ENCODE measurements at regions not wholly inside any gene's neighbourhood (a gene's known extent, or its start where the extent isn't known, plus 50 kb on each side); places are given as distances from the start of the nearest gene placed in this dataset.

DNA sequence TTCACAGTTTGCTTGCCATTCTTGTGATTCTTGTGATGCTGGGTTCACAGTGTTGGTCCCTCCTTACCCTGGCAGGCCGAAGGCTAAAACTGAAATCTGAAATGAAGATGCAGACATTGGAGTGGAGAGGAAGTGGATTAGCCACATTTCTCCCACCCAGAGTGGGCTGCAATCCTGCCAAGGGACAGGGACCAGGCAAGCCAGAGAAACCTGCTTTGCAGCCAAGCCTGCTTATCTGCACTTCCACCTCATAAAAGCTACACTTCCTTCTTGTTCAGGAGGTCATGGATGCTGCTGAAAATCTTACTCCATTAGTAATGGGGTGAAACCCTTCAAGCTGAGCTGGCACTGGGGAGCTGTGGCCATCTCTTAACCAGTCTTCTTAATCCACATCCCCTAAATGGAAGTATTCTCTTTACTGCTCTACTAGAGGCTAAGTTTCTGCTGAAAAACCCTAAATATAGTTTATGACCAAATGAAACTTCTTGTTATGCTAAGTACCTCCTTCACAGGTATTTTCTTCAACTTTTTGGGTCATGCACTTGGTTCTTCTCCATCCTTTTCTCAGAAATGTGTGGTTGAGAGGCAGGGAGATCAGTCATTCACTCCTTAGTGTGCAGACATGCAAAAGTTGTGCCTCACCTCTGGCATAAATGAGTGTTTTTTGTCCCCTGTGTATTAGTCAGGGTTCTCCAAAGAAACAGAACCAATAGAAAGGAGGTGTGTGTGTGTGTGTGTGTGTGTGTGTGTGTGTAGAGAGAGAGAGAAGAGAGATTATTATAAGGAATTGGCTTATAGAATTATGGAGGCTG lies 133.9 kb upstream of the BMAL1 start:
- TF ChIP-seq, protein P1, sequence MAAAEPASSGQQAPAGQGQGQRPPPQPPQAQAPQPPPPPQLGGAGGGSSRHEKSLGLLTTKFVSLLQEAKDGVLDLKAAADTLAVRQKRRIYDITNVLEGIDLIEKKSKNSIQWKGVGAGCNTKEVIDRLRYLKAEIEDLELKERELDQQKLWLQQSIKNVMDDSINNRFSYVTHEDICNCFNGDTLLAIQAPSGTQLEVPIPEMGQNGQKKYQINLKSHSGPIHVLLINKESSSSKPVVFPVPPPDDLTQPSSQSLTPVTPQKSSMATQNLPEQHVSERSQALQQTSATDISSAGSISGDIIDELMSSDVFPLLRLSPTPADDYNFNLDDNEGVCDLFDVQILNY (CRISPR knock-in tag; IDR thresholded peaks at IDR 0.05) = no peak
- TF ChIP-seq CTCF (IDR thresholded peaks at IDR 0.05) = no peak
- TF ChIP-seq, protein P2, sequence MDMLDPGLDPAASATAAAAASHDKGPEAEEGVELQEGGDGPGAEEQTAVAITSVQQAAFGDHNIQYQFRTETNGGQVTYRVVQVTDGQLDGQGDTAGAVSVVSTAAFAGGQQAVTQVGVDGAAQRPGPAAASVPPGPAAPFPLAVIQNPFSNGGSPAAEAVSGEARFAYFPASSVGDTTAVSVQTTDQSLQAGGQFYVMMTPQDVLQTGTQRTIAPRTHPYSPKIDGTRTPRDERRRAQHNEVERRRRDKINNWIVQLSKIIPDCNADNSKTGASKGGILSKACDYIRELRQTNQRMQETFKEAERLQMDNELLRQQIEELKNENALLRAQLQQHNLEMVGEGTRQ (CRISPR knock-in tag; IDR thresholded peaks at IDR 0.05) = no peak
- no peak for TF ChIP-seq OVOL2 (CRISPR knock-in tag; IDR thresholded peaks at IDR 0.05; ENCODE audit: borderline replicate concordance)
- TF ChIP-seq CREM (CRISPR knock-in tag; IDR thresholded peaks at IDR 0.05) = no peak
- TF ChIP-seq ELF4 (CRISPR knock-in tag; IDR thresholded peaks at IDR 0.05; ENCODE audit: low read depth) = no peak
- no peak for TF ChIP-seq IRF2 (CRISPR knock-in tag; IDR thresholded peaks at IDR 0.05; ENCODE audit: borderline replicate concordance, low read depth)
- no peak for TF ChIP-seq GTF2I (CRISPR knock-in tag; conservative IDR thresholded peaks at IDR 0.05)
- no peak for TF ChIP-seq NR2C2 (CRISPR knock-in tag; IDR thresholded peaks at IDR 0.05)
- no peak for TF ChIP-seq SP1 (CRISPR knock-in tag; conservative IDR thresholded peaks at IDR 0.05)
- TF ChIP-seq NFYB (CRISPR knock-in tag; conservative IDR thresholded peaks at IDR 0.05; ENCODE audit: low read depth) = no peak
